Keratinocyte (primary cell): ENCODE measurements at regions not wholly inside any gene's neighbourhood (a gene's known extent, or its start where the extent isn't known, plus 50 kb on each side); places are given as distances from the start of the nearest gene placed in this dataset.

Experiments used
- EZH2 ChIP-seq: IDR thresholded peaks from one replicate; pipeline ENCODE4 v1.6.1; 2012; ENCODE audit warnings: inconsistent platforms, mild to moderate bottlenecking, low read length, moderate library complexity
- TF ChIP-seq, protein P1 (sequence below), 3 experiments: IDR thresholded peaks in 1 of 3; conservative IDR thresholded peaks in 1 of 3; optimal IDR thresholded peaks in 1 of 3; 2 replicates in 2 of 3; 3 replicates in 1 of 3; pipeline versions ENCODE3 to v1.5.1; 2011; ENCODE audit warnings: low read length in 3 of 3, mild to moderate bottlenecking in 3 of 3, moderate library complexity in 2 of 3, control low read depth in 1 of 3, inconsistent platforms in 1 of 3; ENCODE audit not compliant: insufficient read depth in 2 of 3; ENCODE audit errors: extremely low read depth in 1 of 3

DNA sequence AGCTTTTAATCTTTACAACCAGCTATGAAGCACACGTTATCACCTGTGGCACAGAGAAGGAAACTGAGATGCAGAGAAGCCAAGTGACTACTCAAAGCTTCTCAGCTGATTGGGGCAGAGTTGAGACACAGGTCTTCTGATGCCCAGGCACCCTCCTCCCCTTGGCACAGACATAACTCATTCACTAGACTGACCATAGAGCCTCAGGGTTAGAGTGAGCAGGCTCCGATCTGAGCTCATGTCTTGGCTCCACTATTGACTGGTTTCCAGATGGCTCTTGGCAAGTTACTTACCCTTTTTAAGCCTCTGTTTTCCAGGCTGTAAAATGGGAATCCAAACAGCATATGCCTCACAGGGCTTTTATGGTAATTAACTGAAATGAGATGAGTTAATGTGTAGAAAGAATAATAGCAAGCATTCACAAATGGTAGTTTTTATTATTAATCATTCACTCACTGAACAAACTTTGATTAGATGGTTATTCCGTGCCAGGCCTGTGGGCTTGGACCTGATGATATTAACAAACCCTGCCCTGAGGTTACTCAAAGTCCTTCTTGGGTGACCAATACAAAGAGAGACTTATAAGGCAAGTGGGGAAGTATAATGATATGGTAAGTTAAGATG lies 184.3 kb downstream of the ANXA2 start:
- TF ChIP-seq, protein P1, sequence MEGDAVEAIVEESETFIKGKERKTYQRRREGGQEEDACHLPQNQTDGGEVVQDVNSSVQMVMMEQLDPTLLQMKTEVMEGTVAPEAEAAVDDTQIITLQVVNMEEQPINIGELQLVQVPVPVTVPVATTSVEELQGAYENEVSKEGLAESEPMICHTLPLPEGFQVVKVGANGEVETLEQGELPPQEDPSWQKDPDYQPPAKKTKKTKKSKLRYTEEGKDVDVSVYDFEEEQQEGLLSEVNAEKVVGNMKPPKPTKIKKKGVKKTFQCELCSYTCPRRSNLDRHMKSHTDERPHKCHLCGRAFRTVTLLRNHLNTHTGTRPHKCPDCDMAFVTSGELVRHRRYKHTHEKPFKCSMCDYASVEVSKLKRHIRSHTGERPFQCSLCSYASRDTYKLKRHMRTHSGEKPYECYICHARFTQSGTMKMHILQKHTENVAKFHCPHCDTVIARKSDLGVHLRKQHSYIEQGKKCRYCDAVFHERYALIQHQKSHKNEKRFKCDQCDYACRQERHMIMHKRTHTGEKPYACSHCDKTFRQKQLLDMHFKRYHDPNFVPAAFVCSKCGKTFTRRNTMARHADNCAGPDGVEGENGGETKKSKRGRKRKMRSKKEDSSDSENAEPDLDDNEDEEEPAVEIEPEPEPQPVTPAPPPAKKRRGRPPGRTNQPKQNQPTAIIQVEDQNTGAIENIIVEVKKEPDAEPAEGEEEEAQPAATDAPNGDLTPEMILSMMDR (optimal IDR thresholded peaks at IDR 0.05 in 1 of 3, IDR thresholded peaks at IDR 0.05 in 1 of 3, conservative IDR thresholded peaks at IDR 0.05 in 1 of 3; ENCODE audit: extremely low read depth in 1 of 3, insufficient read depth in 2 of 3, low read length in 3 of 3), result no peak
- no peak for TF ChIP-seq EZH2
